ENCODE measurements at regions not wholly inside any gene's neighbourhood (a gene's known extent, or its start where the extent isn't known, plus 50 kb on each side); places are given as distances from the start of the nearest gene placed in this dataset.

- no peaks in the 10 kb centered on the region for H3K4me1 ChIP-seq (replicated peaks in 1 of 4; ENCODE audit: control insufficient read depth in 3 of 4, insufficient read depth in 4 of 4, low read length in 3 of 4)
- no peaks in the 10 kb centered on the region for H3K79me2 ChIP-seq (ENCODE audit: control insufficient read depth in 1 of 2, insufficient read depth in 2 of 2, low read length in 2 of 2)
- 100% methylated on average over 1 of the region's 1 CpG; no CpG with 5 or more reads in 1 of the 2 experiments for WGBS, 2 experiments (ENCODE audit: extremely low coverage in 1 of 2, insufficient coverage in 1 of 2, insufficient read length in 1 of 2, insufficient replicate concordance in 2 of 2, low coverage in 1 of 2, low lambda C conversion rate in 2 of 2, missing lambda C conversion rate in 1 of 2)
- no peak for TF ChIP-seq RFX5 (IDR thresholded peaks at IDR 0.05; ENCODE audit: borderline replicate concordance, low read depth, low read length)
- no peak for TF ChIP-seq HDAC6 (IDR thresholded peaks at IDR 0.05; ENCODE audit: low read depth, low read length)
- TF ChIP-seq ASH2L (IDR thresholded peaks at IDR 0.05; ENCODE audit: low read length): no peak
- TF ChIP-seq CBX5 (IDR thresholded peaks at IDR 0.05; ENCODE audit: low read depth, low read length): no peak
- TF ChIP-seq RBBP5 (IDR thresholded peaks at IDR 0.05; ENCODE audit: borderline replicate concordance, low read depth, low read length): no peak
- TF ChIP-seq SP1 (IDR thresholded peaks at IDR 0.05; ENCODE audit: low read depth, low read length): no peak
- no peak for TF ChIP-seq SIRT6 (IDR thresholded peaks at IDR 0.05; ENCODE audit: low read length)
- no peak for TF ChIP-seq NANOG (IDR thresholded peaks at IDR 0.05; ENCODE audit: insufficient read depth, low read depth, low read length, poor library complexity, severe bottlenecking)
- no peak for TF ChIP-seq SUZ12 (IDR thresholded peaks at IDR 0.05; ENCODE audit: low read length)
- no peak for TF ChIP-seq POU5F1 (IDR thresholded peaks at IDR 0.05; ENCODE audit: low read depth, low read length)
- no peak for TF ChIP-seq HDAC2 (IDR thresholded peaks at IDR 0.05; ENCODE audit: borderline replicate concordance in 1 of 2, low read depth in 2 of 2, low read length in 2 of 2)
- no peak for TF ChIP-seq CHD2 (IDR thresholded peaks at IDR 0.05; ENCODE audit: low read length)
Measured at GRCh38 chr13:56335775-56336174, 804.9 kb upstream of the PRR20A start.

More at GRCh38 chr13:56335775-56336174, 804.9 kb upstream of the PRR20A start:
- Histone ChIP-seq H3K9ac (replicated peaks in 1 of 4; ENCODE audit: extremely low read depth in 1 of 4, low read depth in 3 of 4, low read length in 3 of 4) (no peak overlapping the region), H3K18ac (ENCODE audit: extremely low read depth, low read length) (no peak overlapping the region), H3K4ac (replicated peaks; ENCODE audit: insufficient read length, low read depth, low read length) (no peak overlapping the region), H3K27me3 (replicated peaks in 1 of 4; ENCODE audit: control insufficient read depth in 3 of 4, extremely low read depth in 1 of 4, insufficient read depth in 3 of 4, low read length in 3 of 4) (no peaks in the 10 kb centered on the region), H4K5ac (ENCODE audit: insufficient read length, low read depth, low read length) (no peak overlapping the region), H3K79me1 (ENCODE audit: low read depth, low read length) (no peaks in the 10 kb centered on the region), H3K56ac (replicated peaks; ENCODE audit: insufficient read length, low read depth, low read length) (no peak overlapping the region), H2AK5ac (ENCODE audit: low read depth, low read length) (no peak overlapping the region), H3K9me3 (ENCODE audit: insufficient read depth in 2 of 2, low read depth in 1 of 2, low read length in 1 of 2) (no peaks in the 10 kb centered on the region), H2BK120ac (replicated peaks; ENCODE audit: low read depth, low read length) (no peak overlapping the region), H3K4me2 (ENCODE audit: insufficient read depth in 1 of 2, low read depth in 2 of 2, low read length in 2 of 2) (no peak overlapping the region), H2AFZ (ENCODE audit: low read length) (no peak overlapping the region), H3K14ac (ENCODE audit: insufficient read length) (no peak overlapping the region), H3K36me3 (ENCODE audit: control insufficient read depth in 2 of 4, insufficient read depth in 4 of 4, low read length in 3 of 4) (no peaks in the 10 kb centered on the region), H3K23me2 (ENCODE audit: low read depth, low read length) (no peaks in the 10 kb centered on the region), H4K20me1 (replicated peaks in 1 of 2; ENCODE audit: control insufficient read depth in 1 of 2, insufficient read depth in 2 of 2, low read length in 2 of 2) (no peaks in the 10 kb centered on the region), H3K27ac (ENCODE audit: low read depth, low read length) (no peak overlapping the region), H3K23ac (ENCODE audit: insufficient read length) (no peak overlapping the region), H2BK20ac (ENCODE audit: low read length) (no peak overlapping the region), H2BK5ac (ENCODE audit: low read depth, low read length) (no peak overlapping the region), H3K4me3 (ENCODE audit: extremely low read depth in 1 of 4, insufficient read depth in 2 of 4, low read depth in 3 of 4, low read length in 4 of 4) (no peak overlapping the region), H4K91ac (replicated peaks; ENCODE audit: insufficient read length, low read length) (no peak overlapping the region), H2BK12ac (ENCODE audit: low read depth, low read length) (no peak overlapping the region), H4K8ac (ENCODE audit: extremely low read depth, insufficient read depth, low read length) (no peak overlapping the region), H2BK15ac (ENCODE audit: low read length) (no peak overlapping the region)
- FAIRE-seq (no peak), DNase-seq (ENCODE audit: low read depth in 1 of 2, low spot score in 2 of 2) (no peak)
- ChIA-PET CTCF (ENCODE audit: partially characterized antibody) (interaction anchor here (0.6 to 0.7 kb wide), 2 partner anchors 14 to 989 kb away, joined by 3 read pairs; no protein-coding TSS in a partner anchor), POLR2A (ENCODE audit: partially characterized antibody) (no interaction called here)

All from H1 (cell line).